H1 (cell line): ENCODE measurements at regions not wholly inside any gene's neighbourhood (a gene's known extent, or its start where the extent isn't known, plus 50 kb on each side); places are given as distances from the start of the nearest gene placed in this dataset.

Experiments used
- CTCF ChIA-PET: fragments of 300-600 bp; sonication (Branson Sonifier 250); formaldehyde crosslinking; loops from one replicate; lab custom pipeline; 2021; ENCODE audit not compliant: partially characterized antibody; lab: Charles Lee
- POLR2A ChIA-PET: fragments of 300-600 bp; sonication (Branson Sonifier 250); formaldehyde crosslinking; loops from one replicate; lab custom pipeline; 2021; ENCODE audit warnings: inconsistent platforms; ENCODE audit not compliant: partially characterized antibody; lab: Charles Lee
- DNase-seq, 2 experiments: peaks; one replicate each; pipeline versions ENCODE4 v3.0.0 to v3.0.0-alpha.2; 2010 to 2022; ENCODE audit warnings: low spot score in 2 of 2, low read depth in 1 of 2, mixed read lengths in 1 of 2
- FAIRE-seq: peaks from 2 replicates; lab custom pipeline; 2011; peaks lifted over from hg19 to GRCh38; lab: Jason Lieb, UNC
- H2AFZ ChIP-seq: 2 replicates; pipeline ENCODE4 v1.8.1; 2012; ENCODE audit warnings: low read length, inconsistent platforms
- H2AK5ac ChIP-seq: 2 replicates; pipeline ENCODE4 v1.6.1; 2013; ENCODE audit warnings: low read depth, low read length
- H2BK120ac ChIP-seq: replicated peaks from 2 replicates; pipeline ENCODE3; 2013; ENCODE audit warnings: low read depth, low read length, inconsistent platforms
- H2BK12ac ChIP-seq: 2 replicates; pipeline ENCODE4 v1.6.1; 2013; ENCODE audit warnings: low read depth, low read length
- H2BK15ac ChIP-seq: 2 replicates; pipeline ENCODE4 v1.6.1; 2013; ENCODE audit warnings: low read length
- H2BK20ac ChIP-seq: 2 replicates; pipeline ENCODE4 v1.6.1; 2013; ENCODE audit warnings: low read length
- H2BK5ac ChIP-seq: 2 replicates; pipeline ENCODE4 v1.6.1; 2013; ENCODE audit warnings: low read depth, low read length
- H3K14ac ChIP-seq: 2 replicates; pipeline ENCODE4 v1.6.1; 2013; ENCODE audit warnings: inconsistent platforms; ENCODE audit not compliant: insufficient read length
- H3K18ac ChIP-seq: 2 replicates; pipeline ENCODE4 v1.6.1; 2013; ENCODE audit warnings: low read length; ENCODE audit errors: extremely low read depth
- H3K23ac ChIP-seq: 2 replicates; pipeline ENCODE4 v1.6.1; 2013; ENCODE audit warnings: inconsistent platforms; ENCODE audit not compliant: insufficient read length
- H3K23me2 ChIP-seq: 2 replicates; pipeline ENCODE4 v1.6.1; 2013; ENCODE audit warnings: low read depth, low read length
- H3K27ac ChIP-seq: 2 replicates; pipeline ENCODE4 v1.6.1; 2011; ENCODE audit warnings: low read depth, low read length, inconsistent platforms
- H3K27me3 ChIP-seq, 4 experiments: replicated peaks in 1 of 4; 1 replicate in 1 of 4; 2 replicates in 3 of 4; pipeline versions ENCODE4 v1.6.1 to v1.8.1; 2011 to 2013; ENCODE audit warnings: low read length in 3 of 4, mild to moderate bottlenecking in 3 of 4, inconsistent platforms in 2 of 4, mixed read lengths in 2 of 4, moderate library complexity in 1 of 4; ENCODE audit not compliant: control insufficient read depth in 3 of 4, insufficient read depth in 3 of 4; ENCODE audit errors: extremely low read depth in 1 of 4
- H3K36me3 ChIP-seq, 4 experiments: 2 replicates each; pipeline versions ENCODE4 v1.6.1 to v1.8.1; 2011 to 2013; ENCODE audit warnings: mild to moderate bottlenecking in 4 of 4, low read length in 3 of 4, moderate library complexity in 2 of 4, control low read depth in 1 of 4, inconsistent platforms in 1 of 4; ENCODE audit not compliant: insufficient read depth in 4 of 4, control insufficient read depth in 2 of 4
- H3K4ac ChIP-seq: replicated peaks from 2 replicates; pipeline ENCODE3; 2013; ENCODE audit warnings: low read length, low read depth, mixed read lengths, inconsistent platforms; ENCODE audit not compliant: insufficient read length
- H3K4me1 ChIP-seq, 4 experiments: replicated peaks in 1 of 4; 1 replicate in 1 of 4; 2 replicates in 3 of 4; pipeline versions ENCODE4 v1.6.1 to v1.8.1; 2011 to 2013; ENCODE audit warnings: low read length in 3 of 4, inconsistent platforms in 2 of 4, mixed read lengths in 1 of 4; ENCODE audit not compliant: insufficient read depth in 4 of 4, control insufficient read depth in 3 of 4
- H3K4me2 ChIP-seq, 2 experiments: 2 replicates each; pipeline versions ENCODE4 v1.6.1 to v1.8.1; 2011 to 2013; ENCODE audit warnings: low read depth in 2 of 2, low read length in 2 of 2, control low read depth in 1 of 2, inconsistent platforms in 1 of 2, mild to moderate bottlenecking in 1 of 2; ENCODE audit not compliant: insufficient read depth in 1 of 2
- H3K4me3 ChIP-seq, 4 experiments: fragments of 200-600, 300-600 bp in 1 of 4; sonication (generic), shearing (Covaris generic), sonication (Bioruptor Twin) in 1 of 4; 2 replicates each; pipeline versions ENCODE4 v1.5.1 to v1.8.1; 2011 to 2016; ENCODE audit warnings: low read length in 4 of 4, low read depth in 3 of 4, control low read depth in 2 of 4, inconsistent platforms in 2 of 4, mild to moderate bottlenecking in 2 of 4, mixed read lengths in 1 of 4, moderate library complexity in 1 of 4; ENCODE audit not compliant: insufficient read depth in 2 of 4; ENCODE audit errors: extremely low read depth in 1 of 4
- H3K56ac ChIP-seq: replicated peaks from 2 replicates; pipeline ENCODE3; 2013; ENCODE audit warnings: low read depth, mild to moderate bottlenecking, mixed read lengths, low read length, inconsistent platforms; ENCODE audit not compliant: insufficient read length
- H3K79me1 ChIP-seq: 2 replicates; pipeline ENCODE4 v1.6.1; 2013; ENCODE audit warnings: low read depth, low read length, control low read depth
- H3K79me2 ChIP-seq, 2 experiments: 2 replicates each; pipeline versions ENCODE4 v1.6.1 to v1.8.1; 2012 to 2013; ENCODE audit warnings: low read length in 2 of 2, mild to moderate bottlenecking in 2 of 2, inconsistent platforms in 1 of 2; ENCODE audit not compliant: insufficient read depth in 2 of 2, control insufficient read depth in 1 of 2
- H3K9ac ChIP-seq, 4 experiments: replicated peaks in 1 of 4; 1 replicate in 1 of 4; 2 replicates in 3 of 4; pipeline versions ENCODE4 v1.6.1 to v1.8.1; 2011 to 2013; ENCODE audit warnings: low read depth in 3 of 4, low read length in 3 of 4, control low read depth in 2 of 4, mild to moderate bottlenecking in 2 of 4, moderate library complexity in 2 of 4, inconsistent platforms in 1 of 4; ENCODE audit errors: extremely low read depth in 1 of 4
- H3K9me3 ChIP-seq, 2 experiments: 2 replicates each; pipeline versions ENCODE4 v1.6.1 to v1.8.1; 2012 to 2013; ENCODE audit warnings: mild to moderate bottlenecking in 2 of 2, moderate library complexity in 2 of 2, control low read depth in 1 of 2, inconsistent platforms in 1 of 2, low read depth in 1 of 2, low read length in 1 of 2, mixed read lengths in 1 of 2; ENCODE audit not compliant: insufficient read depth in 2 of 2
- H4K20me1 ChIP-seq, 2 experiments: replicated peaks in 1 of 2; 2 replicates each; pipeline versions ENCODE3 to v1.8.1; 2011 to 2013; ENCODE audit warnings: inconsistent platforms in 2 of 2, low read length in 2 of 2, mild to moderate bottlenecking in 1 of 2; ENCODE audit not compliant: insufficient read depth in 2 of 2, control insufficient read depth in 1 of 2
- H4K5ac ChIP-seq: 2 replicates; pipeline ENCODE4 v1.6.1; 2013; ENCODE audit warnings: low read length, low read depth, mixed read lengths, inconsistent platforms; ENCODE audit not compliant: insufficient read length
- H4K8ac ChIP-seq: 2 replicates; pipeline ENCODE4 v1.8.0; 2013; ENCODE audit warnings: mild to moderate bottlenecking, moderate library complexity, low read length, inconsistent platforms; ENCODE audit not compliant: insufficient read depth; ENCODE audit errors: extremely low read depth
- H4K91ac ChIP-seq: replicated peaks from 2 replicates; pipeline ENCODE3; 2013; ENCODE audit warnings: low read length, mixed read lengths, inconsistent platforms; ENCODE audit not compliant: insufficient read length
- MAX ChIP-seq: IDR thresholded peaks from 2 replicates; pipeline ENCODE4 v1.6.1; 2012; ENCODE audit warnings: inconsistent platforms
- SRF ChIP-seq: IDR thresholded peaks from 2 replicates; pipeline ENCODE4 v1.6.1; 2011; ENCODE audit warnings: mild to moderate bottlenecking, low read depth, low read length, moderate library complexity
- TEAD4 ChIP-seq: IDR thresholded peaks from 2 replicates; pipeline ENCODE4 v1.6.1; 2012; ENCODE audit warnings: low read depth, low read length, inconsistent platforms, mixed read lengths
- WGBS, 2 experiments: shearing (Covaris generic) in 1 of 2; methylation state at CpG; one replicate each; pipeline versions ENCODE4 v1.1.6 to v1.1.7; 2013 to 2015; ENCODE audit warnings: low lambda C conversion rate in 2 of 2, mixed read lengths in 2 of 2, inconsistent platforms in 1 of 2, low coverage in 1 of 2, missing lambda C conversion rate in 1 of 2; ENCODE audit not compliant: insufficient replicate concordance in 2 of 2, insufficient coverage in 1 of 2, insufficient read length in 1 of 2; ENCODE audit errors: extremely low coverage in 1 of 2, missing lambda C conversion rate in 1 of 2; 5-methylcytosine and 5-hydroxymethylcytosine counted together

GRCh38 chr7:156539999-156540398, 100.6 kb upstream of the RNF32 start:
- Histone ChIP-seq H3K4me2 (no peak overlapping the region), H3K79me1 (no peaks in the 10 kb centered on the region), H2BK12ac (no peak overlapping the region), H3K4ac (no peak overlapping the region), H3K9me3 (no peaks in the 10 kb centered on the region), H3K79me2 (no peaks in the 10 kb centered on the region), H3K36me3 (no peaks in the 10 kb centered on the region), H3K9ac (no peak overlapping the region), H2BK5ac (no peak overlapping the region), H3K27ac (no peak overlapping the region), H3K14ac (no peak overlapping the region), H2BK20ac (no peak overlapping the region), H4K20me1 (no peaks in the 10 kb centered on the region), H3K23me2 (no peaks in the 10 kb centered on the region), H3K4me1 (no peaks in the 10 kb centered on the region), H2AFZ (no peak overlapping the region), H3K27me3 (no peaks in the 10 kb centered on the region), H2AK5ac (no peak overlapping the region), H3K18ac (no peak overlapping the region), H3K4me3 (no peak overlapping the region), H2BK120ac (no peak overlapping the region), H2BK15ac (no peak overlapping the region), H4K5ac (no peak overlapping the region), H4K91ac (no peak overlapping the region), H3K23ac (no peak overlapping the region), H4K8ac (no peak overlapping the region), H3K56ac (no peak overlapping the region)
- no peak for DNase-seq
- ChIA-PET POLR2A (no interaction called here), CTCF (interaction anchor here (1.9 kb wide), 1 partner anchor 20 kb away, joined by 10 read pairs; no protein-coding TSS in a partner anchor)
- no peak for FAIRE-seq
- 86% methylated on average over 12 of the region's 12 CpGs; no CpG with 5 or more reads in 1 of the 2 experiments for WGBS, 2 experiments
- TF ChIP-seq SRF = no peak
- no peak for TF ChIP-seq TEAD4
- no peak for TF ChIP-seq MAX
